DND-41 (cell line): ENCODE measurements at regions not wholly inside any gene's neighbourhood (a gene's known extent, or its start where the extent isn't known, plus 50 kb on each side); places are given as distances from the start of the nearest gene placed in this dataset.

Source experiments
- ATAC-seq: fragments of 200-7000 bp; cut with Tn5 transposase; 3 replicates; pipeline ENCODE4 v1.9.1; 2021; ENCODE audit warnings: low read depth; ENCODE audit not compliant: insufficient read depth
- DNase-seq: peaks from one replicate; pipeline ENCODE4 v3.0.0-alpha.2; 2020
- H2AFZ ChIP-seq: 2 replicates; pipeline ENCODE4 v1.6.0; 2012; ENCODE audit warnings: low read depth, low read length
- H3K27ac ChIP-seq: 2 replicates; pipeline ENCODE4 v1.5.1; 2012; ENCODE audit warnings: low read length, inconsistent platforms
- H3K27me3 ChIP-seq: fragments of 200-600 bp; sonication (generic); 2 replicates; pipeline ENCODE4 v1.6.0; 2012; ENCODE audit warnings: low read length, mild to moderate bottlenecking, inconsistent platforms; ENCODE audit not compliant: insufficient read depth, poor library complexity
- H3K36me3 ChIP-seq: 2 replicates; pipeline ENCODE4 v1.5.1; 2012; ENCODE audit warnings: low read length, inconsistent platforms; ENCODE audit not compliant: insufficient read depth
- H3K4me1 ChIP-seq: 2 replicates; pipeline ENCODE4 v1.5.1; 2012; ENCODE audit warnings: mild to moderate bottlenecking, low read length; ENCODE audit not compliant: insufficient read depth
- H3K4me2 ChIP-seq: 2 replicates; pipeline ENCODE4 v1.6.0; 2012; ENCODE audit warnings: mild to moderate bottlenecking, moderate library complexity, low read length, inconsistent platforms; ENCODE audit not compliant: insufficient read depth
- H3K4me3 ChIP-seq, 2 experiments: fragments of 200-600 bp in 1 of 2; shearing (Covaris generic) in 1 of 2; 2 replicates each; pipeline ENCODE4 v1.5.1; 2012 to 2016; ENCODE audit warnings: inconsistent platforms in 2 of 2, low read length in 2 of 2, mild to moderate bottlenecking in 2 of 2, low read depth in 1 of 2, moderate library complexity in 1 of 2
- H3K79me2 ChIP-seq: 2 replicates; pipeline ENCODE4 v1.6.0; 2012; ENCODE audit warnings: low read length, inconsistent platforms; ENCODE audit not compliant: insufficient read depth
- H3K9ac ChIP-seq: 2 replicates; pipeline ENCODE4 v1.6.0; 2012; ENCODE audit warnings: low read depth, mild to moderate bottlenecking, inconsistent platforms, low read length, moderate library complexity
- H3K9me3 ChIP-seq: 2 replicates; pipeline ENCODE4 v1.5.1; 2012; ENCODE audit warnings: low read length, moderate library complexity, mild to moderate bottlenecking, inconsistent platforms; ENCODE audit not compliant: insufficient read depth, severe bottlenecking
- H4K20me1 ChIP-seq: 2 replicates; pipeline ENCODE4 v1.6.0; 2012; ENCODE audit warnings: low read length; ENCODE audit not compliant: insufficient read depth
- EZH2 ChIP-seq: IDR thresholded peaks from 3 replicates; pipeline ENCODE4 v1.6.1; 2012; ENCODE audit warnings: borderline replicate concordance, low read depth, mild to moderate bottlenecking, moderate library complexity, low read length, inconsistent platforms; ENCODE audit not compliant: severe bottlenecking
- TF ChIP-seq, protein P1 (sequence below): IDR thresholded peaks from 2 replicates; pipeline ENCODE4 v1.5.1; 2012; ENCODE audit warnings: borderline replicate concordance, low read length, moderate library complexity, mild to moderate bottlenecking; ENCODE audit not compliant: poor library complexity, severe bottlenecking; ENCODE audit errors: extremely low read depth

DNA sequence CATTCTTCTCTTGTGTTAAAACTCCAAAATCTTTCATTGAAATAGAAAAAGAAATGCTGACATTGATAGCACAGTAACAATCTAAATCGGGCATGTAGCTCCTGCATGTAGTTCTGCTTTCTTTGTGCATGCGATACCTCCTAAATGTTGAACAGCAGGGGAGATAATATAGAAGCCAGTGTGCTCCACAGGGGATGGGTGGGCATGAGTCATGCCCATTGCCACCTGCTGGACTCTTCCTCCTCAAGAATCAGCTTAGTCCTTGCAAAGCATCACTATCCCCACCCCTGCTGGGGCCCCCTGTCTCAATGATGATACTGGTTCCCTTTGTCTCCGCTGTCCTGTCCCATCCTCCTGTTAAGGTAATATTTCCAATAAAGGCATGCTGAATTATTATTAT, 203.0 kb downstream of the RWDD3 start:
- Histone ChIP-seq H3K4me2 (no peak overlapping the region), H3K9ac (no peak overlapping the region), H3K79me2 (no peaks in the 10 kb centered on the region), H3K4me3 (no peak overlapping the region), H3K27me3 (no peaks in the 10 kb centered on the region), H3K36me3 (no peaks in the 10 kb centered on the region), H2AFZ (no peak overlapping the region), H3K9me3 (no peaks in the 10 kb centered on the region), H3K4me1 (no peaks in the 10 kb centered on the region), H3K27ac (no peak overlapping the region), H4K20me1 (no peaks in the 10 kb centered on the region)
- DNase-seq (no peak), ATAC-seq (no peak)
- TF ChIP-seq, protein P1, sequence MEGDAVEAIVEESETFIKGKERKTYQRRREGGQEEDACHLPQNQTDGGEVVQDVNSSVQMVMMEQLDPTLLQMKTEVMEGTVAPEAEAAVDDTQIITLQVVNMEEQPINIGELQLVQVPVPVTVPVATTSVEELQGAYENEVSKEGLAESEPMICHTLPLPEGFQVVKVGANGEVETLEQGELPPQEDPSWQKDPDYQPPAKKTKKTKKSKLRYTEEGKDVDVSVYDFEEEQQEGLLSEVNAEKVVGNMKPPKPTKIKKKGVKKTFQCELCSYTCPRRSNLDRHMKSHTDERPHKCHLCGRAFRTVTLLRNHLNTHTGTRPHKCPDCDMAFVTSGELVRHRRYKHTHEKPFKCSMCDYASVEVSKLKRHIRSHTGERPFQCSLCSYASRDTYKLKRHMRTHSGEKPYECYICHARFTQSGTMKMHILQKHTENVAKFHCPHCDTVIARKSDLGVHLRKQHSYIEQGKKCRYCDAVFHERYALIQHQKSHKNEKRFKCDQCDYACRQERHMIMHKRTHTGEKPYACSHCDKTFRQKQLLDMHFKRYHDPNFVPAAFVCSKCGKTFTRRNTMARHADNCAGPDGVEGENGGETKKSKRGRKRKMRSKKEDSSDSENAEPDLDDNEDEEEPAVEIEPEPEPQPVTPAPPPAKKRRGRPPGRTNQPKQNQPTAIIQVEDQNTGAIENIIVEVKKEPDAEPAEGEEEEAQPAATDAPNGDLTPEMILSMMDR, result no peak
- no peak for TF ChIP-seq EZH2

DNA sequence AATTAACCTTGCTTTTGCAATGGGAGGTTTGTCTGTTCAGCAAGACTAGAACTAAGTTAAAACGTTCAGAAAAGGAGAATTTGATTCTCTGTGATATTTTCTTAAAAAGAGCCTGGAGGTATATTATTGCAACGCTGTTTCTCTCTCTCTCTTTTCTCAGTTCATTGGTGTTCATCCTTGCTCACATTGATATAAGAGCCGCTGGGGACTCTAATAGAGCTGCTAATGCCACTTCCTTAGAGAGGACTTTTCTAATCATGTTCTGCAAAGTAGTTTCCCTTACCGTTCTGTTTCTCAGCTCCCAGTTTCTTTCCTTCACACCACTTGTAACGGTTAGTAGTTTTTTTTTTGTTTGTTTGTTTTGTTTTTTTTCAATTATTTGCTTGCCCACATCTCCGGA, 203.8 kb downstream of the RWDD3 start:
- Histone ChIP-seq H3K9me3 (no peaks in the 10 kb centered on the region), H3K9ac (no peak overlapping the region), H3K36me3 (no peaks in the 10 kb centered on the region), H3K79me2 (no peaks in the 10 kb centered on the region), H3K4me2 (no peak overlapping the region), H3K4me1 (no peaks in the 10 kb centered on the region), H3K27ac (no peak overlapping the region), H3K4me3 (no peak overlapping the region), H2AFZ (no peak overlapping the region), H4K20me1 (no peaks in the 10 kb centered on the region), H3K27me3 (no peaks in the 10 kb centered on the region)
- TF ChIP-seq EZH2, result no peak
- TF ChIP-seq, protein P1, result no peak
- ATAC-seq (no peak), DNase-seq (no peak)

DNA sequence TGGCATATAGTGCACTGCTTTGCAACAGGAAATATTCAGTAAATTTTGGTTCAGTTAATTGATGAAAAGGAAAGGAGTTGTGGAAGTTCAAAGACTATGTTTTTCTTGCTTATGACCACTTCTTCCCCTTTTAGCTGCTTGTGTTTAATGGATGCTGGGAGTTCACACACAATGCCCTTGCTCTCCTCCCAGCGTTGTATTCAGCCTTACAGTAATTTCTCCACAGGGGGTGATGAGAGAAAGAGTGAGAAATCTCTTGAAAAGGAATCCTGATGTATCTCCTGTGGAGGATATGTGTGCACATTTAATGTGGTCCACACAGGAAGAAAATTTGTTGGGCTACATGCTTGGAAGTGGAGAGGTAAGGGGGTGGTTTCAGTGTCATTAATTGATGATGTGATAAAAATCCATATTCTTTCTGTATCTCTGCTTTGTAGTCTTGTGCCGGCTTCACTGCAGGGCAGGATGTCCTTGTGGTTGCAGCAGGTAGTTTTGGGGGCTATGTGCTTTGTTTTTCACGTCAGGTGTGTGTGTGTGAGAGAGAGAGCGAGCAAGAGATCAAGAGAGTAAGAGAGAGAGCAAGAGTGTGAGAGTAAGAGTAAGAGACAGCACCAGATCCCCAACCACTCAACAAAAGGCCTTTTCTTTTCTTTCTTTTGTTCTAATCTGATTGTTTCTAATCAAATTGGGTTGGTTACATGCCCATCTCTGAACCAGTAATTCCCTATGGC, 204.4 kb downstream of the RWDD3 start:
- Histone ChIP-seq H3K9me3 (no peaks in the 10 kb centered on the region), H3K36me3 (no peaks in the 10 kb centered on the region), H3K27ac (no peak overlapping the region), H3K9ac (no peak overlapping the region), H3K79me2 (no peaks in the 10 kb centered on the region), H3K4me2 (no peak overlapping the region), H3K4me1 (no peaks in the 10 kb centered on the region), H3K4me3 (no peak overlapping the region), H4K20me1 (no peaks in the 10 kb centered on the region), H3K27me3 (no peaks in the 10 kb centered on the region), H2AFZ (no peak overlapping the region)
- DNase-seq (no peak), ATAC-seq (no peak)
- TF ChIP-seq EZH2, result no peak

DNA sequence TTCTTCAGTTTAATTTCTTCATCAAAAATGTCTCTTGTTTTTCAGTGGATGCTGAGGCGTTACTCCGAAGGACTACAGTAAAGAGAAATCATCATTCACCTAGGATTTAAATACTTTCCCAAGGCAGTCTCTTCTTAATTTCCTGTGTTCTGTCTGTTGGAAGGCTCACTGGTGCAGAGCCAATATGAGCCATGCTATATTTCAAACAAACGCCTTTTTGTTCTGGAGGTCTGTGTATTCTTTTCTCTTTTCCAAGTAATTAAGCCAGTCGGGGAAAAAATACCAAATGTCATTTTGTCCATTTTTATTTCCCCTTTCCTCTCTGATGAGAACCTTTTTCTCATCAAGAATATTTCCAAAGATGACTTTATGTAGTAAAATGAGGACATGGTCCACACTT, 206.5 kb downstream of the RWDD3 start:
- H2AFZ ChIP-seq, result no peak overlapping the region
- TF ChIP-seq, protein P1, result no peak
- TF ChIP-seq EZH2, result no peak
- H3K27ac ChIP-seq, result no peak overlapping the region
- H3K36me3 ChIP-seq, result no peaks in the 10 kb centered on the region
- H3K27me3 ChIP-seq, result no peaks in the 10 kb centered on the region
- H3K79me2 ChIP-seq, result no peaks in the 10 kb centered on the region
- no peaks in the 10 kb centered on the region for H4K20me1 ChIP-seq
- no peak for ATAC-seq
- no peak overlapping the region for H3K9ac ChIP-seq
- H3K4me1 ChIP-seq, result peaks cover 6% of the 10 kb centered on the region; the same call in 1 of the 2 replicates
- no peak for DNase-seq
- no peak overlapping the region for H3K4me3 ChIP-seq
- no peaks in the 10 kb centered on the region for H3K9me3 ChIP-seq
- H3K4me2 ChIP-seq, result no peak overlapping the region
